Endothelial cell of umbilical vein (primary cell): ENCODE measurements at regions not wholly inside any gene's neighbourhood (a gene's known extent, or its start where the extent isn't known, plus 50 kb on each side); places are given as distances from the start of the nearest gene placed in this dataset.

ENCODE experiments used
- CTCF ChIP-seq, 2 donors: IDR thresholded peaks; 1 replicate in 1 of 2; 2 replicates in 1 of 2; pipeline ENCODE4 v1.5.1; 2011; ENCODE audit warnings: low read length in 2 of 2, mild to moderate bottlenecking in 2 of 2, moderate library complexity in 2 of 2, control low read depth in 1 of 2, inconsistent platforms in 1 of 2, low read depth in 1 of 2; ENCODE audit not compliant: insufficient read depth in 1 of 2; ENCODE audit errors: extremely low read depth in 1 of 2
- EZH2 ChIP-seq: IDR thresholded peaks from 2 replicates; pipeline ENCODE4 v1.6.1; 2012; ENCODE audit warnings: borderline replicate concordance, low read depth, mild to moderate bottlenecking, moderate library complexity, low read length, inconsistent platforms; ENCODE audit not compliant: severe bottlenecking
- FOS ChIP-seq: IDR thresholded peaks from 2 replicates; pipeline ENCODE4 v1.6.1; 2011; ENCODE audit warnings: mild to moderate bottlenecking, low read length, moderate library complexity, borderline replicate concordance; ENCODE audit not compliant: insufficient read depth
- JUN ChIP-seq: IDR thresholded peaks from 2 replicates; pipeline ENCODE4 v1.6.1; 2011; ENCODE audit warnings: borderline replicate concordance, low read depth; ENCODE audit not compliant: insufficient read length, insufficient read depth
- MAX ChIP-seq: IDR thresholded peaks from 2 replicates; pipeline ENCODE4 v1.6.1; 2011; ENCODE audit not compliant: insufficient read depth, insufficient read length
- POLR2A ChIP-seq: IDR thresholded peaks from 2 replicates; pipeline ENCODE4 v1.6.1; 2012; ENCODE audit warnings: low read depth, mild to moderate bottlenecking, control low read depth, low read length
- POLR2AphosphoS5 ChIP-seq: IDR thresholded peaks from 2 replicates; pipeline ENCODE4 v1.6.1; 2012; ENCODE audit warnings: low read depth, mild to moderate bottlenecking, control low read depth, low read length, moderate library complexity; ENCODE audit not compliant: insufficient read depth

GRCh38 chr16:63057341-63057740, 1021.1 kb upstream of the CDH8 start:
- no peak for TF ChIP-seq CTCF (IDR thresholded peaks at IDR 0.05; ENCODE audit: extremely low read depth in 1 of 2, insufficient read depth in 1 of 2, low read depth in 1 of 2, low read length in 2 of 2)
- TF ChIP-seq MAX = no peak
- TF ChIP-seq EZH2 = no peak
- no peak for TF ChIP-seq POLR2AphosphoS5
- TF ChIP-seq POLR2A = no peak
- no peak for TF ChIP-seq JUN
- TF ChIP-seq FOS = no peak
